Activated naive CD8-positive, alpha-beta T cell treated with anti-CD3 and anti-CD28 coated beads, Interleukin-2, amount 50 U/mL, for 24 hours (primary cell): ENCODE measurements at regions not wholly inside any gene's neighbourhood (a gene's known extent, or its start where the extent isn't known, plus 50 kb on each side); places are given as distances from the start of the nearest gene placed in this dataset.
A peak's percentile ranks its signal among the peaks of the same experiment; 100 is the strongest.

Experiments
- ATAC-seq: fragments of 150-1000 bp; cut with Tn5 transposase; one replicate; pipeline ENCODE4 v1.10.0; 2021
- DNase-seq: peaks from one replicate; pipeline ENCODE4 v3.0.0; 2021
- H3K27ac Mint-ChIP-seq: one replicate; pipeline ENCODE4 v1.8.0; 2021; ENCODE audit warnings: mild to moderate bottlenecking, mixed read lengths
- H3K27me3 Mint-ChIP-seq: one replicate; pipeline ENCODE4 v1.8.0; 2021; ENCODE audit warnings: mixed read lengths
- H3K36me3 Mint-ChIP-seq: one replicate; pipeline ENCODE4 v1.8.0; 2021; ENCODE audit warnings: low read depth, mixed read lengths
- H3K4me1 Mint-ChIP-seq: one replicate; pipeline ENCODE4 v1.8.0; 2021; ENCODE audit warnings: mixed read lengths
- H3K4me3 Mint-ChIP-seq: one replicate; pipeline ENCODE4 v1.8.0; 2021; ENCODE audit warnings: mild to moderate bottlenecking, moderate library complexity, mixed read lengths
- H3K9me3 Mint-ChIP-seq: one replicate; pipeline ENCODE4 v1.8.0; 2021; ENCODE audit warnings: mixed read lengths

GRCh38 chr13:23947893-23948292, 50.6 kb upstream of the C1QTNF9B start:
- Mint-ChIP-seq H3K27me3 (peaks cover 5% of the 10 kb centered on the region), H3K4me3 (no peak overlapping the region), H3K9me3 (no peaks in the 10 kb centered on the region), H3K27ac (no peak overlapping the region), H3K4me1 (no peaks in the 10 kb centered on the region), H3K36me3 (no peaks in the 10 kb centered on the region)
- no peak for ATAC-seq
- no peak for DNase-seq

GRCh38 chr13:23949200-23949599, 51.9 kb upstream of the C1QTNF9B start:
- H3K27me3 Mint-ChIP-seq = peaks cover 5% of the 10 kb centered on the region
- no peaks in the 10 kb centered on the region for H3K4me1 Mint-ChIP-seq
- no peaks in the 10 kb centered on the region for H3K36me3 Mint-ChIP-seq
- no peak overlapping the region for H3K27ac Mint-ChIP-seq
- ATAC-seq (no peak), DNase-seq (no peak)
- H3K9me3 Mint-ChIP-seq = no peaks in the 10 kb centered on the region
- no peak overlapping the region for H3K4me3 Mint-ChIP-seq

- DNase-seq = no peak
- no peak for ATAC-seq
- Mint-ChIP-seq H3K36me3 (no peaks in the 10 kb centered on the region), H3K27me3 (peaks cover 5% of the 10 kb centered on the region), H3K4me1 (no peaks in the 10 kb centered on the region), H3K4me3 (no peak overlapping the region), H3K27ac (no peak overlapping the region), H3K9me3 (no peaks in the 10 kb centered on the region)
Measured at GRCh38 chr13:23949736-23950135, 52.4 kb upstream of the C1QTNF9B start.

GRCh38 chr13:23950736-23951510, 53.6 kb upstream of the C1QTNF9B start:
- Mint-ChIP-seq H3K4me3 (no peak overlapping the region), H3K27ac (no peak overlapping the region)
- no peak for DNase-seq

GRCh38 chr13:23952796-23953195, 55.5 kb upstream of the C1QTNF9B start:
- no peak overlapping the region for H3K4me3 Mint-ChIP-seq
- no peak overlapping the region for H3K27ac Mint-ChIP-seq
- H3K4me1 Mint-ChIP-seq = peaks cover 10% of the 10 kb centered on the region
- DNase-seq (no peak), ATAC-seq (no peak)
- no peaks in the 10 kb centered on the region for H3K9me3 Mint-ChIP-seq
- H3K36me3 Mint-ChIP-seq = no peaks in the 10 kb centered on the region
- H3K27me3 Mint-ChIP-seq = peaks cover 10% of the 10 kb centered on the region

More at GRCh38 chr13:23950736-23951510, 53.6 kb upstream of the C1QTNF9B start:
- H3K36me3 Mint-ChIP-seq = no peaks in the 10 kb centered on the region
- ATAC-seq = no peak
- no peaks in the 10 kb centered on the region for H3K9me3 Mint-ChIP-seq
- H3K4me1 Mint-ChIP-seq = peaks cover 6% of the 10 kb centered on the region
- peaks cover 11% of the 10 kb centered on the region for H3K27me3 Mint-ChIP-seq

GRCh38 chr13:23953860-23954512, 56.7 kb upstream of the C1QTNF9B start:
- no peaks in the 10 kb centered on the region for H3K9me3 Mint-ChIP-seq
- peaks cover 10% of the 10 kb centered on the region for H3K27me3 Mint-ChIP-seq
- no peaks in the 10 kb centered on the region for H3K36me3 Mint-ChIP-seq
- no peak overlapping the region for H3K4me3 Mint-ChIP-seq
- DNase-seq (no peak), ATAC-seq (no peak)
- H3K27ac Mint-ChIP-seq = no peak overlapping the region
- peaks cover 10% of the 10 kb centered on the region for H3K4me1 Mint-ChIP-seq

- Mint-ChIP-seq H3K27ac (no peak overlapping the region), H3K36me3 (no peaks in the 10 kb centered on the region), H3K9me3 (no peaks in the 10 kb centered on the region), H3K27me3 (peaks cover 10% of the 10 kb centered on the region), H3K4me3 (no peak overlapping the region), H3K4me1 (peaks cover 10% of the 10 kb centered on the region)
- DNase-seq (no peak), ATAC-seq (no peak)
Measured at GRCh38 chr13:23955064-23955463, 57.8 kb upstream of the C1QTNF9B start.

GRCh38 chr13:23956106-23956505, 58.8 kb upstream of the C1QTNF9B start:
- no peaks in the 10 kb centered on the region for H3K36me3 Mint-ChIP-seq
- DNase-seq (peak; percentile 33), ATAC-seq (peak; percentile 72)
- no peak overlapping the region for H3K27ac Mint-ChIP-seq
- no peak overlapping the region for H3K4me3 Mint-ChIP-seq
- H3K27me3 Mint-ChIP-seq = peaks cover 10% of the 10 kb centered on the region
- peaks cover 16% of the 10 kb centered on the region for H3K4me1 Mint-ChIP-seq
- H3K9me3 Mint-ChIP-seq = no peaks in the 10 kb centered on the region

- H3K4me3 Mint-ChIP-seq = no peak overlapping the region
- ATAC-seq = no peak
- no peak for DNase-seq
- peaks cover 18% of the 10 kb centered on the region for H3K4me1 Mint-ChIP-seq
- no peak overlapping the region for H3K27ac Mint-ChIP-seq
- no peaks in the 10 kb centered on the region for H3K36me3 Mint-ChIP-seq
- peaks cover 10% of the 10 kb centered on the region for H3K27me3 Mint-ChIP-seq
- no peaks in the 10 kb centered on the region for H3K9me3 Mint-ChIP-seq
Measured at GRCh38 chr13:23957981-23958380, 60.7 kb upstream of the C1QTNF9B start.

- H3K27me3 Mint-ChIP-seq = peaks cover 10% of the 10 kb centered on the region
- no peak for ATAC-seq
- no peak overlapping the region for H3K27ac Mint-ChIP-seq
- H3K9me3 Mint-ChIP-seq = no peaks in the 10 kb centered on the region
- peaks cover 20% of the 10 kb centered on the region for H3K4me1 Mint-ChIP-seq
- H3K4me3 Mint-ChIP-seq = no peak overlapping the region
- H3K36me3 Mint-ChIP-seq = no peaks in the 10 kb centered on the region
- no peak for DNase-seq
Measured at GRCh38 chr13:23959231-23959862, 62.0 kb upstream of the C1QTNF9B start.

GRCh38 chr13:23960566-23961156, 63.4 kb upstream of the C1QTNF9B start:
- Mint-ChIP-seq H3K4me3 (no peak overlapping the region), H3K27ac (no peak overlapping the region), H3K36me3 (no peaks in the 10 kb centered on the region), H3K4me1 (peaks cover 17% of the 10 kb centered on the region), H3K27me3 (peaks cover 6% of the 10 kb centered on the region), H3K9me3 (no peaks in the 10 kb centered on the region)
- ATAC-seq = no peak
- DNase-seq = no peak

- Mint-ChIP-seq H3K4me3 (no peak overlapping the region), H3K4me1 (peaks cover 26% of the 10 kb centered on the region), H3K36me3 (no peaks in the 10 kb centered on the region), H3K27ac (no peak overlapping the region), H3K27me3 (no peaks in the 10 kb centered on the region), H3K9me3 (no peaks in the 10 kb centered on the region)
- ATAC-seq (no peak), DNase-seq (no peak)
Measured at GRCh38 chr13:23963184-23963931, 66.1 kb upstream of the C1QTNF9B start.

GRCh38 chr13:23963947-23964346, 66.6 kb upstream of the C1QTNF9B start:
- ATAC-seq = no peak
- peaks cover 26% of the 10 kb centered on the region for H3K4me1 Mint-ChIP-seq
- no peaks in the 10 kb centered on the region for H3K9me3 Mint-ChIP-seq
- no peak overlapping the region for H3K4me3 Mint-ChIP-seq
- H3K27ac Mint-ChIP-seq = no peak overlapping the region
- DNase-seq = no peak
- no peaks in the 10 kb centered on the region for H3K36me3 Mint-ChIP-seq
- H3K27me3 Mint-ChIP-seq = no peaks in the 10 kb centered on the region

- H3K27ac Mint-ChIP-seq = no peak overlapping the region
- H3K36me3 Mint-ChIP-seq = no peaks in the 10 kb centered on the region
- DNase-seq (no peak), ATAC-seq (no peak)
- no peaks in the 10 kb centered on the region for H3K9me3 Mint-ChIP-seq
- no peaks in the 10 kb centered on the region for H3K27me3 Mint-ChIP-seq
- H3K4me3 Mint-ChIP-seq = no peak overlapping the region
- H3K4me1 Mint-ChIP-seq = peaks cover 26% of the 10 kb centered on the region
Measured at GRCh38 chr13:23965346-23965745, 68.0 kb upstream of the C1QTNF9B start.
